ENCODE measurements at regions not wholly inside any gene's neighbourhood (a gene's known extent, or its start where the extent isn't known, plus 50 kb on each side); places are given as distances from the start of the nearest gene placed in this dataset.

GRCh38 chr18:72637721-72638120, 93.6 kb upstream of the CBLN2 start:
- DNase-seq (no peak), ATAC-seq (replicated peaks in 1 of 4) (no peak)
- ChIA-PET POLR2A (no interaction called here), CTCF (no interaction called here)
- Mint-ChIP-seq H3K27ac (no peak overlapping the region), H3K36me3 (no peaks in the 10 kb centered on the region), H3K27me3 (no peaks in the 10 kb centered on the region), H3K9me3 (peaks cover 0 to 8% (median 3%) of the 10 kb centered on the region in 3 donors), H3K4me3 (no peak overlapping the region), H3K4me1 (peaks cover 0 to 6% (median 0%) of the 10 kb centered on the region in 3 donors)
- Histone ChIP-seq H3K4me3 (ENCODE audit: control insufficient read depth in 1 of 2, extremely low read depth in 1 of 2, low read length in 1 of 2) (no peak overlapping the region), H3K4me1 (ENCODE audit: control insufficient read depth in 1 of 2, extremely low read depth in 1 of 2, insufficient read depth in 2 of 2, low read length in 2 of 2) (no peaks in the 10 kb centered on the region), H3K9me3 (no peaks in the 10 kb centered on the region), H3K27ac (ENCODE audit: low read length) (no peak overlapping the region), H3K27me3 (replicated peaks in 1 of 2; ENCODE audit: control insufficient read depth in 2 of 2, extremely low read depth in 1 of 2, insufficient read depth in 2 of 2, low read length in 1 of 2) (no peaks in the 10 kb centered on the region), H3K36me3 (ENCODE audit: control insufficient read depth in 2 of 2, extremely low read depth in 1 of 2, insufficient read depth in 1 of 2, low read length in 1 of 2) (no peaks in the 10 kb centered on the region)
- WGBS (ENCODE audit: insufficient coverage), result 77% methylated on average over 10 of the region's 10 CpGs

- no peaks in the 10 kb centered on the region for H3K4me1 ChIP-seq (ENCODE audit: control insufficient read depth in 1 of 2, extremely low read depth in 1 of 2, insufficient read depth in 2 of 2, low read length in 2 of 2)
- H3K27me3 ChIP-seq (replicated peaks in 1 of 2; ENCODE audit: control insufficient read depth in 2 of 2, extremely low read depth in 1 of 2, insufficient read depth in 2 of 2, low read length in 1 of 2), result no peaks in the 10 kb centered on the region
- no peaks in the 10 kb centered on the region for H3K36me3 ChIP-seq (ENCODE audit: control insufficient read depth in 2 of 2, extremely low read depth in 1 of 2, insufficient read depth in 1 of 2, low read length in 1 of 2)
- Mint-ChIP-seq H3K36me3 (no peaks in the 10 kb centered on the region), H3K4me1 (peaks cover 0 to 6% (median 0%) of the 10 kb centered on the region in 3 donors), H3K27me3 (no peaks in the 10 kb centered on the region), H3K4me3 (no peak overlapping the region), H3K9me3 (peaks cover 0 to 11% (median 3%) of the 10 kb centered on the region in 3 donors), H3K27ac (no peak overlapping the region)
- DNase-seq (no peak), ATAC-seq (replicated peaks in 1 of 4) (no peak)
- WGBS (ENCODE audit: insufficient coverage), result 94% methylated on average over 2 of the region's 6 CpGs
- no peak overlapping the region for H3K4me3 ChIP-seq (ENCODE audit: control insufficient read depth in 1 of 2, extremely low read depth in 1 of 2, low read length in 1 of 2)
- no peak overlapping the region for H3K27ac ChIP-seq (ENCODE audit: low read length)
- ChIA-PET CTCF (no interaction called here), POLR2A (no interaction called here)
- H3K9me3 ChIP-seq, result no peaks in the 10 kb centered on the region
Measured at GRCh38 chr18:72637299-72637698, 93.2 kb upstream of the CBLN2 start.

GRCh38 chr18:72636611-72637010, 92.5 kb upstream of the CBLN2 start:
- no peaks in the 10 kb centered on the region for H3K27me3 Mint-ChIP-seq
- ChIA-PET CTCF (no interaction called here), POLR2A (no interaction called here)
- peaks cover 0 to 12% (median 0%) of the 10 kb centered on the region in 3 donors for H3K9me3 Mint-ChIP-seq
- Histone ChIP-seq H3K27me3 (replicated peaks in 1 of 2; ENCODE audit: control insufficient read depth in 2 of 2, extremely low read depth in 1 of 2, insufficient read depth in 2 of 2, low read length in 1 of 2) (no peaks in the 10 kb centered on the region), H3K9me3 (no peaks in the 10 kb centered on the region), H3K4me1 (ENCODE audit: control insufficient read depth in 1 of 2, extremely low read depth in 1 of 2, insufficient read depth in 2 of 2, low read length in 2 of 2) (no peaks in the 10 kb centered on the region), H3K27ac (ENCODE audit: low read length) (no peak overlapping the region), H3K4me3 (ENCODE audit: control insufficient read depth in 1 of 2, extremely low read depth in 1 of 2, low read length in 1 of 2) (no peak overlapping the region), H3K36me3 (ENCODE audit: control insufficient read depth in 2 of 2, extremely low read depth in 1 of 2, insufficient read depth in 1 of 2, low read length in 1 of 2) (no peaks in the 10 kb centered on the region)
- peaks cover 0 to 6% (median 0%) of the 10 kb centered on the region in 3 donors for H3K4me1 Mint-ChIP-seq
- H3K36me3 Mint-ChIP-seq, result no peaks in the 10 kb centered on the region
- no peak overlapping the region for H3K4me3 Mint-ChIP-seq
- no peak overlapping the region for H3K27ac Mint-ChIP-seq
- no peak for ATAC-seq (replicated peaks in 1 of 4)
- DNase-seq, result no peak

GRCh38 chr18:72634500-72634899, 90.4 kb upstream of the CBLN2 start:
- Mint-ChIP-seq H3K27ac (no peak overlapping the region), H3K9me3 (peaks cover 0 to 12% (median 0%) of the 10 kb centered on the region in 3 donors), H3K4me3 (no peak overlapping the region), H3K36me3 (no peaks in the 10 kb centered on the region), H3K27me3 (no peaks in the 10 kb centered on the region), H3K4me1 (no peaks in the 10 kb centered on the region)
- no CpG with 5 or more reads among the region's 2 CpGs for WGBS (ENCODE audit: insufficient coverage)
- H3K4me3 ChIP-seq (ENCODE audit: control insufficient read depth in 1 of 2, extremely low read depth in 1 of 2, low read length in 1 of 2), result no peak overlapping the region
- no peak overlapping the region for H3K27ac ChIP-seq (ENCODE audit: low read length)
- ChIA-PET CTCF (no interaction called here), POLR2A (no interaction called here)
- H3K36me3 ChIP-seq (ENCODE audit: control insufficient read depth in 2 of 2, extremely low read depth in 1 of 2, insufficient read depth in 1 of 2, low read length in 1 of 2), result no peaks in the 10 kb centered on the region
- H3K9me3 ChIP-seq, result no peaks in the 10 kb centered on the region
- H3K4me1 ChIP-seq (ENCODE audit: control insufficient read depth in 1 of 2, extremely low read depth in 1 of 2, insufficient read depth in 2 of 2, low read length in 2 of 2), result no peaks in the 10 kb centered on the region
- no peak for ATAC-seq (replicated peaks in 1 of 4)
- no peaks in the 10 kb centered on the region for H3K27me3 ChIP-seq (replicated peaks in 1 of 2; ENCODE audit: control insufficient read depth in 2 of 2, extremely low read depth in 1 of 2, insufficient read depth in 2 of 2, low read length in 1 of 2)
- no peak for DNase-seq

- H3K36me3 Mint-ChIP-seq, result no peaks in the 10 kb centered on the region
- Histone ChIP-seq H3K27me3 (replicated peaks in 1 of 2; ENCODE audit: control insufficient read depth in 2 of 2, extremely low read depth in 1 of 2, insufficient read depth in 2 of 2, low read length in 1 of 2) (no peaks in the 10 kb centered on the region), H3K9me3 (no peaks in the 10 kb centered on the region), H3K4me1 (ENCODE audit: control insufficient read depth in 1 of 2, extremely low read depth in 1 of 2, insufficient read depth in 2 of 2, low read length in 2 of 2) (no peaks in the 10 kb centered on the region), H3K4me3 (ENCODE audit: control insufficient read depth in 1 of 2, extremely low read depth in 1 of 2, low read length in 1 of 2) (no peak overlapping the region), H3K36me3 (ENCODE audit: control insufficient read depth in 2 of 2, extremely low read depth in 1 of 2, insufficient read depth in 1 of 2, low read length in 1 of 2) (no peaks in the 10 kb centered on the region), H3K27ac (ENCODE audit: low read length) (no peak overlapping the region)
- no peaks in the 10 kb centered on the region for H3K27me3 Mint-ChIP-seq
- H3K4me3 Mint-ChIP-seq, result no peak overlapping the region
- ChIA-PET CTCF (no interaction called here), POLR2A (no interaction called here)
- peaks cover 0 to 4% (median 0%) of the 10 kb centered on the region in 3 donors for H3K9me3 Mint-ChIP-seq
- ATAC-seq (replicated peaks in 1 of 4) (no peak), DNase-seq (no peak)
- WGBS (ENCODE audit: insufficient coverage), result no CpG with 5 or more reads among the region's 5 CpGs
- no peaks in the 10 kb centered on the region for H3K4me1 Mint-ChIP-seq
- H3K27ac Mint-ChIP-seq, result no peak overlapping the region
Measured at GRCh38 chr18:72630991-72631390, 86.8 kb upstream of the CBLN2 start.

- no peak overlapping the region for H3K27ac ChIP-seq (ENCODE audit: low read length)
- H3K4me1 Mint-ChIP-seq, result no peaks in the 10 kb centered on the region
- POLR2A ChIA-PET, result no interaction called here
- no peaks in the 10 kb centered on the region for H3K27me3 Mint-ChIP-seq
- H3K27me3 ChIP-seq (replicated peaks in 1 of 2; ENCODE audit: control insufficient read depth in 2 of 2, extremely low read depth in 1 of 2, insufficient read depth in 2 of 2, low read length in 1 of 2), result no peaks in the 10 kb centered on the region
- DNase-seq (no peak), ATAC-seq (replicated peaks in 1 of 4) (no peak)
- H3K27ac Mint-ChIP-seq, result no peak overlapping the region
- no peaks in the 10 kb centered on the region for H3K4me1 ChIP-seq (ENCODE audit: control insufficient read depth in 1 of 2, extremely low read depth in 1 of 2, insufficient read depth in 2 of 2, low read length in 2 of 2)
- peaks cover 0 to 3% (median 0%) of the 10 kb centered on the region in 3 donors for H3K9me3 Mint-ChIP-seq
- CTCF ChIA-PET, result no interaction called here
- H3K36me3 ChIP-seq (ENCODE audit: control insufficient read depth in 2 of 2, extremely low read depth in 1 of 2, insufficient read depth in 1 of 2, low read length in 1 of 2), result no peaks in the 10 kb centered on the region
- H3K9me3 ChIP-seq, result no peaks in the 10 kb centered on the region
- no peaks in the 10 kb centered on the region for H3K36me3 Mint-ChIP-seq
- no peak overlapping the region for H3K4me3 ChIP-seq (ENCODE audit: control insufficient read depth in 1 of 2, extremely low read depth in 1 of 2, low read length in 1 of 2)
- WGBS (ENCODE audit: insufficient coverage), result 50% methylated on average over 3 of the region's 4 CpGs
- H3K4me3 Mint-ChIP-seq, result no peak overlapping the region
Measured at GRCh38 chr18:72623444-72623843, 79.3 kb upstream of the CBLN2 start.

GRCh38 chr18:72613534-72613930, 69.4 kb upstream of the CBLN2 start:
- WGBS (ENCODE audit: insufficient coverage), result 0% methylated on average over 1 of the region's 4 CpGs
- H3K9me3 Mint-ChIP-seq, result peaks cover 6 to 10% (median 10%) of the 10 kb centered on the region in 3 donors
- DNase-seq (no peak), ATAC-seq (replicated peaks in 1 of 4) (no peak)
- no peaks in the 10 kb centered on the region for H3K36me3 Mint-ChIP-seq
- Histone ChIP-seq H3K27me3 (replicated peaks in 1 of 2; ENCODE audit: control insufficient read depth in 2 of 2, extremely low read depth in 1 of 2, insufficient read depth in 2 of 2, low read length in 1 of 2) (no peaks in the 10 kb centered on the region), H3K4me3 (ENCODE audit: control insufficient read depth in 1 of 2, extremely low read depth in 1 of 2, low read length in 1 of 2) (no peak overlapping the region), H3K9me3 (no peaks in the 10 kb centered on the region), H3K27ac (ENCODE audit: low read length) (no peak overlapping the region), H3K36me3 (ENCODE audit: control insufficient read depth in 2 of 2, extremely low read depth in 1 of 2, insufficient read depth in 1 of 2, low read length in 1 of 2) (no peaks in the 10 kb centered on the region), H3K4me1 (ENCODE audit: control insufficient read depth in 1 of 2, extremely low read depth in 1 of 2, insufficient read depth in 2 of 2, low read length in 2 of 2) (no peaks in the 10 kb centered on the region)
- no peak overlapping the region for H3K4me3 Mint-ChIP-seq
- H3K4me1 Mint-ChIP-seq, result no peaks in the 10 kb centered on the region
- H3K27ac Mint-ChIP-seq, result no peak overlapping the region
- ChIA-PET POLR2A (no interaction called here), CTCF (no interaction called here)
- no peaks in the 10 kb centered on the region for H3K27me3 Mint-ChIP-seq
